ENCODE measurements at regions not wholly inside any gene's neighbourhood (a gene's known extent, or its start where the extent isn't known, plus 50 kb on each side); places are given as distances from the start of the nearest gene placed in this dataset.

DNA sequence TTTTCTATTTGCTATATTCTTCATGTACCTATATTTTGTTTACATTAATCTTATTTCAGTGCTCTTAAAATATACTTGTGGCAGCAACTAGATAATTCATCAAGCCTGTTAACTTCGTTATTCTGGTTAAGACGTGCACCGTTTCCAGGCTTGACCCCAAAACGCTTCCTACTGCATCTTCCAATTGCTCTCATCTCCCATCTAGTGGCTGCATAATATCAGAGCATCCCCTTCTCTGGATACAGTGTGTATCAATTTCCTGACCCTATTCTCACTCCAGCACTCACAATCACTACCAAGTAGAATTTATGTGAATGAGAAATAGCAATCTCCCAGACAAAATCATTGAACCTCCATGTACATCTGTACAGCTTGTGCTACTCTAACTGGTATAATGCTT is 1280.3 kb upstream of the B3GALT2 start:
- H3K36me3 ChIP-seq (ENCODE audit: low read depth), result no peaks in the 10 kb centered on the region
- no peaks in the 10 kb centered on the region; the same call in 1 of the 2 replicates for H3K9me3 ChIP-seq (ENCODE audit: insufficient read depth, low read depth)
- no TSS peak for BruUV-seq (replicated peaks)
- no peaks in the 10 kb centered on the region for H3F3A ChIP-seq (ENCODE audit: insufficient read depth, low read depth)
- H3K4me3 ChIP-seq, result no peak overlapping the region
- H4K20me1 ChIP-seq (ENCODE audit: insufficient read depth), result no peaks in the 10 kb centered on the region
- ChIA-PET POLR2A (ENCODE audit: unreplicated experiment) (no interaction called here), CTCF (no interaction called here)
- no peaks in the 10 kb centered on the region for H3K79me2 ChIP-seq (ENCODE audit: low read depth)
- H3K27me3 ChIP-seq (ENCODE audit: insufficient read depth, low read depth), result no peaks in the 10 kb centered on the region
- H3K27ac ChIP-seq, result no peak overlapping the region
- no peak overlapping the region for H2AFZ ChIP-seq
- TF ChIP-seq, protein P1, sequence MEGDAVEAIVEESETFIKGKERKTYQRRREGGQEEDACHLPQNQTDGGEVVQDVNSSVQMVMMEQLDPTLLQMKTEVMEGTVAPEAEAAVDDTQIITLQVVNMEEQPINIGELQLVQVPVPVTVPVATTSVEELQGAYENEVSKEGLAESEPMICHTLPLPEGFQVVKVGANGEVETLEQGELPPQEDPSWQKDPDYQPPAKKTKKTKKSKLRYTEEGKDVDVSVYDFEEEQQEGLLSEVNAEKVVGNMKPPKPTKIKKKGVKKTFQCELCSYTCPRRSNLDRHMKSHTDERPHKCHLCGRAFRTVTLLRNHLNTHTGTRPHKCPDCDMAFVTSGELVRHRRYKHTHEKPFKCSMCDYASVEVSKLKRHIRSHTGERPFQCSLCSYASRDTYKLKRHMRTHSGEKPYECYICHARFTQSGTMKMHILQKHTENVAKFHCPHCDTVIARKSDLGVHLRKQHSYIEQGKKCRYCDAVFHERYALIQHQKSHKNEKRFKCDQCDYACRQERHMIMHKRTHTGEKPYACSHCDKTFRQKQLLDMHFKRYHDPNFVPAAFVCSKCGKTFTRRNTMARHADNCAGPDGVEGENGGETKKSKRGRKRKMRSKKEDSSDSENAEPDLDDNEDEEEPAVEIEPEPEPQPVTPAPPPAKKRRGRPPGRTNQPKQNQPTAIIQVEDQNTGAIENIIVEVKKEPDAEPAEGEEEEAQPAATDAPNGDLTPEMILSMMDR (conservative IDR thresholded peaks at IDR 0.05), result no peak
- TF ChIP-seq EZH2 (IDR thresholded peaks at IDR 0.05; ENCODE audit: low read depth), result no peak
- H3K4me2 ChIP-seq, result no peak overlapping the region
- DNase-seq, result no peak
- no peaks in the 10 kb centered on the region for H3K4me1 ChIP-seq (replicated peaks; ENCODE audit: insufficient read depth)
- no peaks in the 10 kb centered on the region for H3K9me2 ChIP-seq (ENCODE audit: insufficient read depth)
- intact Hi-C loops (cut with micrococcal nuclease; ENCODE audit: unreplicated experiment), result no loop called here

DNA sequence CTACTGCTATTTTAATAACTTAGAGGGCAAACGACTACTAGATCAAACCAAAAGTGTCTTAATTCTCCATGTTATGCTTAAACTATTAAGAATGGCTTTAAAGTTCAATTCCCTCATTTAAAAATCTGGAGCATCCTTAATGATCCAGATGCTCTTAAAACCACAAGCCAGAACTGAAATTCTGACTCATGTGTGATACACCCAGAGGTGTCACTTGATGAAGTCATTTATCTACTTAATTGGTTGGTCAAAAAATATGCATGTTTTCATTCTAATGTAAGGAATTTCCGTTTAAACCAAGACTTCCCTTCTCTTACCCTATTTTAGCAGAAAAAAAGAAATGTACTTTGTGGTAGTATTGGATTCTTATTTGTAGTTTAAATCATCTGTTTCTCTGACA is 1261.2 kb upstream of the B3GALT2 start:
- CTCF ChIA-PET, result no interaction called here

DNA sequence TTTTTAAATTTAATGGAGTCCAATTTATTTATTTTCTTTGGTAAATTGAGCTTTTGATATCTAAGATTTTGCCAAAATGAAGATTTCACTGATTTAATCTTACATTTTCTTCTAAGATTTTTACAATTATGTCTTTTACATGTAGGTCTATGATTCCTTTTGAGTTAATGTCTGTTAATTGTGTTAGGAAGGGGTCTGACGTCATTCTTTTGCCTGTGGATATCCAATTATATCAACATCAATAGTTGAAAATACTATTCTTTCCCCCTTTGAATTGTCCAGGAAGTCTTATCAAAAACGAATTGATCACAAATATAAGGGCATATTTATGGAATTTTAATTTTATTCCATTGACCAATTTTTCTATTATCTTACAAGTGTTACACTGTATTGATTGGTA is 1258.8 kb upstream of the B3GALT2 start:
- POLR2A ChIA-PET (ENCODE audit: unreplicated experiment), result no interaction called here
- no peak for DNase-seq
- H3K36me3 ChIP-seq (ENCODE audit: low read depth), result no peaks in the 10 kb centered on the region
- no peaks in the 10 kb centered on the region for H3K9me3 ChIP-seq (ENCODE audit: insufficient read depth, low read depth)
- intact Hi-C loops (cut with micrococcal nuclease; ENCODE audit: unreplicated experiment), result no loop called here
- H3K27ac ChIP-seq, result no peak overlapping the region
- no peak overlapping the region for H3K4me3 ChIP-seq
- H3K9me2 ChIP-seq (ENCODE audit: insufficient read depth), result no peaks in the 10 kb centered on the region
- BruUV-seq (replicated peaks), result no TSS peak
- H3K79me2 ChIP-seq (ENCODE audit: low read depth), result no peaks in the 10 kb centered on the region
- no peak overlapping the region for H3K4me2 ChIP-seq
- H2AFZ ChIP-seq, result no peak overlapping the region
- CTCF ChIA-PET, result no interaction called here
- no peaks in the 10 kb centered on the region for H3F3A ChIP-seq (ENCODE audit: insufficient read depth, low read depth)
- TF ChIP-seq, protein P1 (conservative IDR thresholded peaks at IDR 0.05), result no peak
- TF ChIP-seq EZH2 (IDR thresholded peaks at IDR 0.05; ENCODE audit: low read depth), result no peak
- H4K20me1 ChIP-seq (ENCODE audit: insufficient read depth), result no peaks in the 10 kb centered on the region
- no peaks in the 10 kb centered on the region for H3K4me1 ChIP-seq (replicated peaks; ENCODE audit: insufficient read depth)
- no peaks in the 10 kb centered on the region for H3K27me3 ChIP-seq (ENCODE audit: insufficient read depth, low read depth)

More for the DNA sequence above, 1261.2 kb upstream of the B3GALT2 start:
- intact Hi-C loops (cut with micrococcal nuclease; ENCODE audit: unreplicated experiment), result no loop called here
- H4K20me1 ChIP-seq (ENCODE audit: insufficient read depth), result no peaks in the 10 kb centered on the region
- H3K27ac ChIP-seq, result no peak overlapping the region
- H3K9me3 ChIP-seq (ENCODE audit: insufficient read depth, low read depth), result no peaks in the 10 kb centered on the region
- no peaks in the 10 kb centered on the region for H3K27me3 ChIP-seq (ENCODE audit: insufficient read depth, low read depth)
- POLR2A ChIA-PET (ENCODE audit: unreplicated experiment), result no interaction called here
- no TSS peak for BruUV-seq (replicated peaks)
- no peaks in the 10 kb centered on the region for H3K9me2 ChIP-seq (ENCODE audit: insufficient read depth)
- no peaks in the 10 kb centered on the region for H3K79me2 ChIP-seq (ENCODE audit: low read depth)
- no peak overlapping the region for H3K4me3 ChIP-seq
- H3K4me1 ChIP-seq (replicated peaks; ENCODE audit: insufficient read depth), result no peaks in the 10 kb centered on the region
- no peak for DNase-seq
- H3F3A ChIP-seq (ENCODE audit: insufficient read depth, low read depth), result no peaks in the 10 kb centered on the region
- no peak overlapping the region for H2AFZ ChIP-seq
- TF ChIP-seq, protein P1 (conservative IDR thresholded peaks at IDR 0.05), result no peak
- no peak for TF ChIP-seq EZH2 (IDR thresholded peaks at IDR 0.05; ENCODE audit: low read depth)
- H3K4me2 ChIP-seq, result no peak overlapping the region
- no peaks in the 10 kb centered on the region for H3K36me3 ChIP-seq (ENCODE audit: low read depth)

All from PC-9 (cell line).